ENCODE measurements at regions not wholly inside any gene's neighbourhood (a gene's known extent, or its start where the extent isn't known, plus 50 kb on each side); places are given as distances from the start of the nearest gene placed in this dataset.

- TF ChIP-seq CTCF (conservative IDR thresholded peaks at IDR 0.05; ENCODE audit: low read depth, low read length) (no peak), EZH2 (IDR thresholded peaks at IDR 0.05; ENCODE audit: low read length, unreplicated experiment) (no peak), EZH2phosphoT487 (IDR thresholded peaks at IDR 0.05; ENCODE audit: borderline replicate concordance, low read length) (no peak)
Measured at GRCh38 chr13:22964245-22964966, 216.4 kb upstream of the SGCG start.
